ENCODE measurements at regions not wholly inside any gene's neighbourhood (a gene's known extent, or its start where the extent isn't known, plus 50 kb on each side); places are given as distances from the start of the nearest gene placed in this dataset.
"Not testable (repeated sequence)": the region's sequence is repeated elsewhere in the genome, so short reads cannot be mapped to it uniquely, and the experiment has no call there.

- no peak for DNase-seq
Observed at GRCh38 chr6:85186546-85187175, 263.2 kb upstream of the NT5E start.

GRCh38 chr6:85185977-85186376 lies 263.9 kb upstream of the NT5E start:
- DNase-seq = no peak

- no peak for DNase-seq
Observed at GRCh38 chr6:85183841-85184240, 266.0 kb upstream of the NT5E start.

- DNase-seq = no peak
Observed at GRCh38 chr6:85172705-85173104, 277.2 kb upstream of the NT5E start.

- DNase-seq = no peak
Observed at GRCh38 chr6:85172161-85172560, 277.7 kb upstream of the NT5E start.

- DNase-seq = no peak
Observed at GRCh38 chr6:85169189-85169588, 280.7 kb upstream of the NT5E start.

- DNase-seq = no peak
Observed at GRCh38 chr6:85168146-85168545, 281.7 kb upstream of the NT5E start.

- DNase-seq = no peak
Observed at GRCh38 chr6:85166114-85166741, 283.7 kb upstream of the NT5E start.

- DNase-seq = no peak
Observed at GRCh38 chr6:85163156-85164080, 286.5 kb upstream of the NT5E start.

- DNase-seq = no peak
Observed at GRCh38 chr6:85157311-85157710, 292.6 kb upstream of the NT5E start.

- DNase-seq = no peak
Observed at GRCh38 chr6:85143676-85144075, 306.2 kb upstream of the NT5E start.

- DNase-seq = no peak
Observed at GRCh38 chr6:85137865-85138264, 312.0 kb upstream of the NT5E start.

GRCh38 chr6:85136310-85136709 lies 313.6 kb upstream of the NT5E start:
- DNase-seq = no peak

- no peak for DNase-seq
Observed at GRCh38 chr6:85135376-85136094, 314.3 kb upstream of the NT5E start.

GRCh38 chr6:85134172-85134571 lies 315.7 kb upstream of the NT5E start:
- DNase-seq = no peak

- no peak for DNase-seq
Observed at GRCh38 chr6:85132091-85132490, 317.8 kb upstream of the NT5E start.

- no peak for DNase-seq
Observed at GRCh38 chr6:85130743-85131142, 319.1 kb upstream of the NT5E start.

GRCh38 chr6:85129881-85130280 lies 320.0 kb upstream of the NT5E start:
- DNase-seq = no peak

GRCh38 chr6:85128781-85129180 lies 321.1 kb upstream of the NT5E start:
- DNase-seq = no peak

GRCh38 chr6:85128256-85128655 lies 321.6 kb upstream of the NT5E start:
- DNase-seq = not testable (repeated sequence)

- no peak for DNase-seq
Observed at GRCh38 chr6:85127696-85128243, 322.1 kb upstream of the NT5E start.

GRCh38 chr6:85127168-85127498 lies 322.8 kb upstream of the NT5E start:
- DNase-seq = no peak

Measured in 8988T (cell line).